WERI-Rb-1 (cell line): ENCODE measurements at regions not wholly inside any gene's neighbourhood (a gene's known extent, or its start where the extent isn't known, plus 50 kb on each side); places are given as distances from the start of the nearest gene placed in this dataset.

Experiments used
- DNase-seq: peaks from one replicate; pipeline ENCODE4 v3.0.0-alpha.2; 2020
- H3K27ac ChIP-seq: fragments of 250-450 bp; sonication (Bioruptor Pico); 2 replicates; pipeline ENCODE4 v1.5.1; 2020; ENCODE audit warnings: mild to moderate bottlenecking, moderate library complexity
- H3K27me3 ChIP-seq: fragments of 250-450 bp; sonication (Bioruptor Pico); 2 replicates; pipeline ENCODE4 v1.5.1; 2021; ENCODE audit warnings: mild to moderate bottlenecking, low read depth, moderate library complexity; ENCODE audit not compliant: insufficient read depth, severe bottlenecking
- H3K36me3 ChIP-seq: fragments of 250-450 bp; sonication (Bioruptor Pico); 2 replicates; pipeline ENCODE4 v1.5.1; 2020; ENCODE audit warnings: mild to moderate bottlenecking, moderate library complexity
- H3K4me3 ChIP-seq: 2 replicates; pipeline ENCODE4 v1.5.1; 2011; ENCODE audit warnings: low read depth, mild to moderate bottlenecking, control low read depth, low read length
- H3K9me3 ChIP-seq: fragments of 250-450 bp; sonication (Bioruptor Pico); 2 replicates; pipeline ENCODE4 v1.5.1; 2021; ENCODE audit warnings: mild to moderate bottlenecking, moderate library complexity; ENCODE audit not compliant: severe bottlenecking
- TF ChIP-seq, protein P1 (sequence below): IDR thresholded peaks from 2 replicates; pipeline ENCODE4 v1.5.1; 2011; ENCODE audit warnings: low read depth, mild to moderate bottlenecking, control low read depth, inconsistent platforms, low read length

- DNase-seq = no peak
- TF ChIP-seq, protein P1, sequence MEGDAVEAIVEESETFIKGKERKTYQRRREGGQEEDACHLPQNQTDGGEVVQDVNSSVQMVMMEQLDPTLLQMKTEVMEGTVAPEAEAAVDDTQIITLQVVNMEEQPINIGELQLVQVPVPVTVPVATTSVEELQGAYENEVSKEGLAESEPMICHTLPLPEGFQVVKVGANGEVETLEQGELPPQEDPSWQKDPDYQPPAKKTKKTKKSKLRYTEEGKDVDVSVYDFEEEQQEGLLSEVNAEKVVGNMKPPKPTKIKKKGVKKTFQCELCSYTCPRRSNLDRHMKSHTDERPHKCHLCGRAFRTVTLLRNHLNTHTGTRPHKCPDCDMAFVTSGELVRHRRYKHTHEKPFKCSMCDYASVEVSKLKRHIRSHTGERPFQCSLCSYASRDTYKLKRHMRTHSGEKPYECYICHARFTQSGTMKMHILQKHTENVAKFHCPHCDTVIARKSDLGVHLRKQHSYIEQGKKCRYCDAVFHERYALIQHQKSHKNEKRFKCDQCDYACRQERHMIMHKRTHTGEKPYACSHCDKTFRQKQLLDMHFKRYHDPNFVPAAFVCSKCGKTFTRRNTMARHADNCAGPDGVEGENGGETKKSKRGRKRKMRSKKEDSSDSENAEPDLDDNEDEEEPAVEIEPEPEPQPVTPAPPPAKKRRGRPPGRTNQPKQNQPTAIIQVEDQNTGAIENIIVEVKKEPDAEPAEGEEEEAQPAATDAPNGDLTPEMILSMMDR = no peak
- Histone ChIP-seq H3K27ac (no peak overlapping the region), H3K9me3 (no peaks in the 10 kb centered on the region), H3K36me3 (no peaks in the 10 kb centered on the region), H3K27me3 (no peaks in the 10 kb centered on the region), H3K4me3 (no peak overlapping the region)
Measured at GRCh38 chr3:189117087-189117486, 54.7 kb upstream of the TPRG1 start.

- TF ChIP-seq, protein P1 = no peak
- no peak overlapping the region for H3K27ac ChIP-seq
- no peak for DNase-seq
- H3K9me3 ChIP-seq = no peaks in the 10 kb centered on the region
- H3K36me3 ChIP-seq = no peaks in the 10 kb centered on the region
- H3K4me3 ChIP-seq = no peak overlapping the region
- H3K27me3 ChIP-seq = no peaks in the 10 kb centered on the region
Measured at GRCh38 chr3:189118896-189119295, 52.9 kb upstream of the TPRG1 start.

DNA sequence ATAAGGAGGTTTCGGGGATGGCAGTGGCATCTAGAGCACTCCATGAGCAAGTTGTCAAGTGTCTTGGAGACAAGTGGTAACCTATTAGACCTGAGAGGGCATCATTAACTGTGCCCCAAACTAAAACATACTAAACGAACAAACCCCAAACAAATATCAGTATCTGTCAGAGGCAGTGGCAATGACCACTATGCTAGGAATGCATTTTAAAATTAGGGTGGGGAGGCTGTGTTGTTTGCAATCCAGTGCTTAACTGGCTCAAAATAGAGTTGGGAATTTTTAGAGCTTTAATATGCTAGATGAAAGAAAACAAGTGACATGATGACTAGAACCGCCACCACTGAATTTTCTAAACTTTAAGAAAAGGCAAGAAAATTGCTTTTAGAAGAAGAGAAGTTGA, 51.8 kb upstream of the TPRG1 start:
- Histone ChIP-seq H3K27ac (no peak overlapping the region), H3K36me3 (no peaks in the 10 kb centered on the region), H3K9me3 (no peaks in the 10 kb centered on the region), H3K27me3 (no peaks in the 10 kb centered on the region), H3K4me3 (no peak overlapping the region)
- TF ChIP-seq, protein P1 = no peak
- DNase-seq = no peak

DNA sequence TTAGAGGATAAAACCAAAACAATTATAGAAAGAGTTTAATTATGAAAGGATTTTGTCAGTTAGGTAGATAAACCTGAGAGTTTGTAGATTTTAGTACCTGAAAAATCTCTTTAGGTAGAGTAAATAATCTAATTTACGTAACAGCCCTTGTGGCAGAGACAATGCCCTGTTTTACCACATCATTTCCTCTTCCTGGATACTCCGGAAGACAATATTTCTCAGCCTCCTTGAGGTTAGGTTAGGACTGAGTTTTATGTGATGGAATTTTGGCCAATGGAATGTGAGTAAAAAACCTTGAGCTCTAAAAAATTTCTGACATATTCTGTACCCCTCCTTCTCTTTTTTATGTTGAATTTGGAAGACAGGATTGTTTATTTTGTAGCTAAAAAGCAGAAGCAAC, 50.7 kb upstream of the TPRG1 start:
- Histone ChIP-seq H3K4me3 (no peak overlapping the region), H3K27me3 (no peaks in the 10 kb centered on the region), H3K36me3 (no peaks in the 10 kb centered on the region), H3K27ac (no peak overlapping the region), H3K9me3 (no peaks in the 10 kb centered on the region)
- TF ChIP-seq, protein P1 = no peak
- DNase-seq = no peak
